SK-MEL-5 (cell line): ENCODE measurements at regions not wholly inside any gene's neighbourhood (a gene's known extent, or its start where the extent isn't known, plus 50 kb on each side); places are given as distances from the start of the nearest gene placed in this dataset.
"Not testable (repeated sequence)": the region's sequence is repeated elsewhere in the genome, so short reads cannot be mapped to it uniquely, and the experiment has no call there.

Source experiments
- DNase-seq: peaks from one replicate; pipeline ENCODE4 v3.0.0-alpha.2; 2016; ENCODE audit warnings: low read depth, low spot score
- in situ Hi-C: cut with HindIII; loops from 2 replicates; pipeline ENCODE4 v1.10.0; 2016; ENCODE audit warnings: low sequenced_read_pairs, high pct_unique_total_duplicates, low pct_unique_long_range_greater_than_20kb

DNA sequence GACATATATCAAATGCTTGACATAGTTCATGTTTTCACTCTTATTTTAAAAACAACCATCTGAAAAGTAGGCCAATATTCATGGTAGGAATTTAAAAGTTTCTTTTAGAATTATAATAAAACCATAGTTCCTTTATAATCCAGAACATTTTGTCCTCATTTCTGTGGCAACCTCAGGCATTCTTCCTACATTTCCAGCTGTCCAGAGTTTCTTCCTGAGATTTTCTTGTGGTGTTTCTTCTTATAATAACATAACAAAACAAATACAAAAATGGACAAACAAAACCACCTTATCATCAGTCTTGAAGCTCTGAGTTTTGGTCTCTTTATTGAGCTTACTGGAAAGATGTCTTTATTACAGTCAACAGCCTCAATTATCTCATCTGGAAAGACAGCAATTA lies 2028.6 kb upstream of the CELF4 start:
- DNase-seq: no peak
- in situ Hi-C loops: no loop called here

DNA sequence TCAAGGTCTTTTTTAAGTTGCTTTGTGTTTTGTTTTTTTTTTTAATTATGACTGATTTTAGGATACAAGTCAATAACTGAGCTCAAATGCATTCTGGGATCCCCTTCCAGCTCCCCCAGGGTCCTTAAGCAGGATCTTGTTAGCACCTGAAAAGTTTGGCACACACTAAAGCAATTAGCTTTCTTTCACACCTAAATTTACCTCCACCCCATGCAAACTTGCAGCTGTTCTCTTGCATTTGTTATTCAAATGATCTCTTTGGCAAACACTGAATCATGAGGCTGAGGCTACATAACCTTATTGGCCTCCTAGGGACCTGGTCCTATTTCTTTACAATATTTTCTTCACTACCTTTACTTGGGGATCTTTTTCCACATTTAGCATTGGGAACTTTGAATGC lies 2026.1 kb upstream of the CELF4 start:
- no peak for DNase-seq
- in situ Hi-C loops: no loop called here

DNA sequence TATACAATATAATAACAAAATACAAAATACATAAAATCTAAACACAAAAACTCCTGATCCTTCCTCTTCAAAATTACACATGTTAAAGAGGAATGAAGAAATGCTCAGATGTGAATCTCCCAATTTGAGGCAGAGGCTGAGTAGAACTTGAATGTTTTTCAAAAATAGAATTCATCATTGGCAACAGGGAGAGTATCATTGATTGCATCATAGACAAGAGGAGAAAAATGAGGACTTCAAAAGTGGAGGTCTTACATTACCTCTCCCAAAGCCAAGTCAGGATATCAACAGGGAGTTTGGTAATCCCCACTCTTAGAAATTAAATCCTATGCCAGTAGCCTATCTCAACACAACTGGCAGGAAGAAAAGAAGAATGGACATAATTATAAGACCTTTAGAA lies 2023.9 kb upstream of the CELF4 start:
- in situ Hi-C loops: no loop called here
- no peak for DNase-seq

DNA sequence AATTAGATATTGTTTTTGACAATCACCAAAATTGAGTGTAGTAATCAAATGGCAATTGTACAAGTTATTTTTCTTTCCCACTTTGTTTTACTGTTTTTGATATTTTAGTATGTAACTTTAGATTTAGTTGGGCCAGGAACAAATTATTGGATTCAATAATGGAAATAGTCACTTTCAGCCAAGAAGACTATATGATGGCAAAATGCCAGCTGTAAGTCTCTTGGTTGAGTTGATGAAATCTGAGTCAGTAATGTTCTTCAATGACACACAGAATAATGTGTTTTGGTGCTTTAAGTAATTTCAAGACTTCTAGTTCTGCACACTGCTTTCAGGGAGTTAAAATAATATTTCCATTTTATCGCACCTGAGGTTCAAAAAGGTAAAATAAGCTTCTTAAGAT lies 2022.0 kb upstream of the CELF4 start:
- in situ Hi-C loops: no loop called here
- no peak for DNase-seq

DNA sequence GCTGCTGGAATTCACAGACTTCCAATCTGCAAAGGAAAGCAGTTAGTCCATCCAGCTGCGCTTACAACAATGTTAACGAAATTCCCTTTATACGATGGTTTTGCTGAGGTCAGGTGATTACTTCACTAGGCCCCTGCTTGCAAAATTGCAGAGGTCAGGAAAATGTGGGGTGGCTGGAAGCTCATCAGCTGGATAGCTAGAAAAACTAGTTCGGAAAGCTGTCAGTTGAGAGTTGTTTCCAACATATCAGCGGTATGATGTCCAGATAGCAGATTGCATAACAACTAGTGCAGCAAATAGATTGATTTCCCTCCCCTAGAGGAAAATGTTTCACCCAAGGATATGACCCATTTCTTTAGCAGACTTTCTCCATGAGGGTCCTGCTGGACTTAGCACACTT lies 2021.1 kb upstream of the CELF4 start:
- in situ Hi-C loops: no loop called here
- no peak for DNase-seq

DNA sequence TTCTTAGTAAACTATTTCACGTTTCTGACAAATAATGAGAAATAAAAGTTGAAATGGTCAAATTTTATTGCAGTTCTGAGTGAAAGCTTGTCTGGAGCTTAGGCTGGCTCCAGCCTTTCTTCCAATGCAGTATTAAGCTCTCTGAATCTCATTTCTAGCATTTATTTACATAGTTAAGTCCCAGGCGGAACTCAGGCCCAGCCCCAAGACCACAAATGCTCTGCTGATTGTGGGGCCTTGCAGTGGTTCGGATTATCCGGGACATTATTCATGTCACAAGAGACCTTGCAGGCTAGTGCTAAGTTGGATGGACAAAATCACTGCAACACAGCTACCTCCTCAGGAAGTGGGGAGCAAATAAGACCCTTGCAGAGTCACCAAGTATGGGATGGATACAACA lies 2009.3 kb upstream of the CELF4 start:
- no peak for DNase-seq
- in situ Hi-C loops: no loop called here

DNA sequence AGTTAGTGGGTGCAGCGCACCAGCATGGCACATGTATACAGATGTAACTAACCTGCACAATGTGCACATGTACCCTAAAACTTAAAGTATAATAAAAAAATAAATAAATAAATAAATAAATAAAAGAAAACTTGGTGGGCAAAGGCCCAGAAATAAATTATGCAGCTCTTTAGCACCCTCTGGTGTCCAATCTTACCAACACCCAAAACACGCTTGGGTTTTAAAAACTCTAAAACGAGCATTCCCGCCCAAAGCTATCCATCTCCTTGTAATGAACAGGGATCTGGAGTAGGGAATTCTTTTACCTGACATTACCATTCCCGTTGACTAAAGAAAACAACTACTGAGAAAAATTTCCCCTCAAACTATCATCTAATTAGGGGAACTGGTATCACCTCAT lies 2005.9 kb upstream of the CELF4 start:
- DNase-seq: peak; percentile 51
- in situ Hi-C loops: no loop called here

DNA sequence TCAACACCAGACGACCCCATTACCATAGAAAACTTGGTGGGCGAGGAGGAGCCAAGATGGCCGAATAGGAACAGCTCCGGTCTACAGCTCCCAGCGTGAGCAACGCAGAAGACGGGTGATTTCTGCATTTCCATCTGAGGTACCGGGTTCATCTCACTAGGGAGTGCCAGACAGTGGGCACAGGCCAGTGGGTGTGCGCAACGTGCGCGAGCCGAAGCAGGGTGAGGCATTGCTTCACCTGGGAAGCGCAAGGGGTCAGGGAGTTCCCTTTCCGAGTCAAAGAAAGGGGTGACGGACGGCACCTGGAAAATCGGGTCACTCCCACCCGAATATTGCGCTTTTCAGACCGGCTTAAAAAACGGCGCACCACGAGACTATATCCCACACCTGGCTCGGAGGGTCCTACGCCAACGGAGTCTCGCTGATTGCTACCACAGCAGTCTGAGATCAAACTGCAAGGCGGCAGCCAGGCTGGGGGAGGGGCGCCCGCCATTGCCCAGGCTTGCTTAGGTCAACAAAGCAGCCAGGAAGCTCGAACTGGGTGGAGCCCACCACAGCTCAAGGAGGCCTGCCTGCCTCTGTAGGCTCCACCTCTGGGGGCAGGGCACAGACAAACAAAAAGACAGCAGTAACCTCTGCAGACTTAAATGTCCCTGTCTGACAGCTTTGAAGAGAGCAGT lies 2000.1 kb upstream of the CELF4 start:
- in situ Hi-C loops, DNase-seq: not testable (repeated sequence)

DNA sequence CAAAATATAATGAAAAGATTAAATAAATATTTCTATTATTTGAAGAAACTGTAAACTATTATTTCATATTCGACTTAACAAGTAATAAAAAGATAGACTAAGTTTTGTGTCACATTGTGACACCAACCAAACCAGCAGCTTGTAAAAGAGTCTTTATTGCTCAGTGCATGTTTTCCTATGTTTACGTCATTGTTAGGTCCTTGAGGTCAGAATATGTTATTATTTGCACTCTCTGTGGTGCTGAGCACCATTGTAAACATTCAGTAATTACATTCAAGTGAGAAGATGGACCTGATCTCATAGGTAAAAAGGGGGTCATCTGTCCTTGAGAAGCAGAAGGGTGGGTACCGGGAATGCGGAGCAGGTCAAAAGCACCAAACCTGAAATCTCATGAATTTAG lies 1999.1 kb upstream of the CELF4 start:
- in situ Hi-C loops: no loop called here
- no peak for DNase-seq

DNA sequence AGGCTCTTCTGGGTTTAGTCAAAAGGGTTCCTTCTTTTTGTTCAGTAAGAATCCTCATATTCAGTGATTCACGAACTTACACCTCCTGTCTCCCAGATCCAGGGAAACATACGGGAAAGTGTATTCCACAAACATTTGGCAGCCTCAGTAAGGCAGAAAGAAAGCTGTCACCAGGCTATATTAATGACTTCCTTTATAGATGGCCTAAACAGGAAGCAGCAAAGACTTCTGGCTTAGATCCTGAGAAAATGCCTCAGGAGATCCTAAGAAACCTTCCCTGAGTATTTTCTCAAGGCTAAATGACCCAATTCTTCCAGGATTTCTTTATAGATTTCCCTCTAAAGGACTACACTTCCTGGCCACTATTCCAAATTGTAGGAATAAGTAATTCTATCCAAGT lies 1995.5 kb upstream of the CELF4 start:
- DNase-seq: no peak
- in situ Hi-C loops: no loop called here

DNA sequence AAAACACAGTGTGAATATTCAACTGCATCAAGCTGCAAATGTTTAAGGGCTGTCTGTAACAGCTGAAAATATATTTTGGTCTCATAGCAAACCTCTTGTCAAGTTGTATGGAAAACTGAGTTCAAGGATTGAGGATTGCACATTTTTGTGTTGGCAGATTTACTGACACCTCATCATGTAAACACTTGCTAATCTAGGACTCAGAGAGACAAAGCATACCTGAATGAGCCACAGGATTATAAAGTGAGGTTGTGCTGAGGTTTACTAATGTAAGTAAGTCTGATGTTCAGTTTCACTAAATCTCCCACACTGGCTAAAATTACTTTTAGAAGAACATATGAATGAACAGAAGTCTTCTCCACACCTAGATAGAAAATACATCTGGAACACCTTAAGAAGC lies 1993.1 kb upstream of the CELF4 start:
- no peak for DNase-seq
- in situ Hi-C loops: no loop called here

DNA sequence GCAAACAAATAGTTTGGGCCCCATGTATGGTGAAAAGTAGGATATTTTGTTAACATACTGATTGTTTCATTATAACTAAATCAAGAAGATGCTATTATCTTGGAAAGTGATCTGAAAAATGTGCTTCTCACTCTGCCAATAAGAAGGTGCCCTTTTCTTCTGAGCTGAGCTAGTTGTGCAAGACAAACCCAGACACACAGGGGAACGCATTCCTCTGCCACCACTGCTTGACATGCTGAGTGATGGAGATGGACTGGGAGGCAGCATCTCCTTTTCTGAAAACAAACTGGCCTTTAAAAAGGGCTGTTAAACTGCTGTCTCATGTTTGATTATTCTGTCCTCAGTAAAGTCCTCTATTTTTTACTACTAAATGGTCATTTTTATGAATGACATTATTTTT lies 1989.9 kb upstream of the CELF4 start:
- in situ Hi-C loops: no loop called here
- no peak for DNase-seq

DNA sequence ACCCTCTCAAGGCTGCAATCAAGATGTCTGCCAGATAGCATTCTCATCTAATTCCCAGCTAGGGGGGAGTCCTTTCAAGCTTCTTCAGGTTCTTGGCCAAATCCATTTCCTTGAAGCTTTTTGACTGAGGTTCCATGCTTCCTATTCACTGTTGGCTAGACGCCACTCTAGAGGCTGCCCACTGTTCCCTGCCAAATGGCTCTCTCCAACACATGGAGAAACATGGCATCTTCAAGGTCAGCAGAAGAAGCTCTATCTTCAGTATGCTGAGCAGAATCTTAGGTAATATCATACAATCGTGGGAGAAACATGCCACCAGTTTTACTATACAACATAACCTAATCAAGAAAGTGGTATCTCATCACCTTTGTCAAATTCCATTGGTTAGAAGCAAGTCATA lies 1985.1 kb upstream of the CELF4 start:
- DNase-seq: no peak
- in situ Hi-C loops: no loop called here

DNA sequence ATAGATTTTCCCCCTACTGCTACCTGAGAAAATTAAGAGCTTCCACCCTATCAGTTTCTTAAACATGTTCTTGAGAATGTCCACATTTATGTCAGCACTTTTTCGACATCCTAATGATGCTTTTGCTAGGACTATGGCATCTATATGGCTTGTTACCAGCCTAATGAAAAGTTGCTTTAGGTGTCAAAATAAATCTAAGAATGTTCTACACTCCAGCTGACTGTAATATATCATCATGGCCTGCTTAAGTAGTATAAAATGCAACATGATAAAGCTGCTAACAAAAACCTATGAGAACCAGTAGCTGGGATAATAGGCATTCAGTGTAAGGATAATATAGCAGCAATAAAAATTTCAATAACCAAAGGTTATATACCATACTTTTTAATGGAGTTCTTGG lies 1983.5 kb upstream of the CELF4 start:
- in situ Hi-C loops: no loop called here
- DNase-seq: no peak

DNA sequence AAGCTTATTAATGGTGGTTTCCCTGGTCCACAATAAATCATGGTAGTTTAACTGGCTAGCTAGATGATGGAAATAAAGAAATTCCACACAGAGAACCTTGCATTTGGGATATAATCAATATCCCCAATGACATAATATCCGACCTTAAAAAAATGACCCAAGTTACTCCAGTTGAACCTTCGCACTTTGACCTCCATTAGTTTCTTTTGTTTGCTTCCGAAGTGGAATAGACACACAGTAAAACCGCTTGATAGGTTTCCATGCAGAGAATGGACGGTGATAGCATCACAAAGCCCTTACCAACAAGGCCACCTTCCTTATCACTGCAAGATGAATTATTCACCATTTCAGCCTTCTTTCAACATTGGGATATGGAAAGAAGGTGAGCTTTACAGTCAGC lies 1966.1 kb upstream of the CELF4 start:
- no peak for DNase-seq
- in situ Hi-C loops: no loop called here

DNA sequence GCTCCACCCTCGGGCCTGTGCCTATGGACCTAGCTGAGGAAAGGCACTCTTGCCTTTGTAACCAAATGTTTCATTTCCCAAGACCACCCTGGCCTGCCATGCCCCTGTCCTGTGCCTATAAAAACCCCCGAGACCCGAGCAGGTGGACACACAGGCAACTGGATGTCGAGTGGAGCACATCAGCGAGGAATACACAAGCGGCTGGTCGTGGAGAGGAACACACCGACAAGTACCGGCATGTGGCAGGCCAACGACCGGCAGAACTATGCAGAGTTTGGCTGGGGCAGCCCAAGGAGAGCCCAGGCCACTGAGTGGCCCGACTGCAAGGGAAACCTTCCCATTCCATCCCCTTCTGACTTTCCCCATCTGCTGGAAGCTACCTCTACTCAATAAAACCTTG lies 1963.8 kb upstream of the CELF4 start:
- DNase-seq: no peak
- in situ Hi-C loops: no loop called here

DNA sequence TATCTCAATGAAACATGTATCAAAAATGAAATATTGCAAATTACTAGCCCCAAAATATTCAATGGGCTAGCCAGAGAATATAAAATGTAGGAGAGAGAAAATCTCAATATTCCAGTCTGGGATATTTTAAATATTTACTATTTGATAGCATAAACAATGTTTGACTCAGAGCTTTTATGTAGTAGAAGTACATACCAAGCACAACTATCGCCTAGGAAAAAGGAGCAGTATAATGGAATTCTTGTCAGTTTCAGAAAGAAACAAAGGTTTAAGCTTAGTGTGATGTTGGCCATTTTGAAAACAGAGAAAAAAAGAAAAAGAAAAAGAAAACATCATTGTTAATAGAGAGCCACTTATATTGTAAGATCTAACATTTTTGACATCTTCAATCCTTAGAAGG lies 1961.9 kb upstream of the CELF4 start:
- no peak for DNase-seq
- in situ Hi-C loops: no loop called here

DNA sequence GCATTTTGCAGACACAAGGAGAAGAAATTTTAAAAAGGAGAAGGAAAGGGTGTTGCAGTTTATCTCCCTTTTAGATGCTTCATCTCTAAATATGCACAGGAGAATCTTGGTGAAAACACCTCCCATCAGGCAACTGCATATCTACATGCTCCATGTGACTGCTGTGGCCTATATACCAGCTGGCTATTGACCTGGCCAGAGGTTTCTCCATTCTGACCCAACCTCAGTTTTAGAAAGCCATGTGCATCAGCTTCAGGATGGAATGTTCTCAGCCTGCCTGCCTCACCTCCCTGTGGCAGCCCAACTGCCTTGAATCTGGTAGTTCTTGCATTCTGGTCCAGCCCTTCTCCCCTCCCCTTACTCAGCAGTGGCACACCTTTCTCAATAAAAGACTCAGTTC lies 1958.8 kb upstream of the CELF4 start:
- in situ Hi-C loops: no loop called here
- DNase-seq: no peak

DNA sequence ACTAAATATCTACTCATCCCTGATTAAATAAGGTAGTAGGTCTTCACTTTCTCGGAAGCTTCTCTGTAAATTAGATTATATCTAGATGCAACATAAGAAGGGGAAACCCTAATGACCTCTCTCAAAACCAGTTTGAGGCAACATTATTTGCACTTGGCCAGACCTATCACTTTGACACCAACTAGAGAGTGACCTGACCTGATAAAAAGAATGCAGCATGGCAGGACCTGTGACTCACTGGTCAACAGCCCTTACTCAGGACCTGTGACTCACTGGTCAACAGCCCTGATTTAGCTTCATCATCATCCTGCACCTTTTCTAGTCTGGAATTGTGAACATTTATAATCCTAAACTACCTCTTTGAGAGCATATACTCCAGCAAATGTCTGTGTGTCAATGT lies 1957.7 kb upstream of the CELF4 start:
- DNase-seq: no peak
- in situ Hi-C loops: no loop called here

DNA sequence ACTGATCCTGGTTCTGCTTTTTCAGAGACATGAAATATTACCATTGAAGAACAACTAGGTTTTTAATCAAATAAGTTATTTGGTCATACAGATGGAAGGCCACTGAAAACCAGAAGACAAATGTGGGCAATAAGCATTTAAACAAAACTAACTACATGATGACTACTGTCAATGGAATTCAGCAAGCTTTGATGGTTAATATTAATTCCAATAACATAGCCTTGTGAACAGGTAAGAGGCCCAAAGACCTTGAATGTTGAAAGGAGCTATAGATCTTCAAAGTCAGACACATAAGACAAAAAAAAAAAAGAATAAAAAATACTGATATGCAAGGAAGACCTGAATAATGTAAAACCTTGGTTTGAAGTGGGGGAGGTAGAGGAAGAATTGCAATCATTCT lies 1955.6 kb upstream of the CELF4 start:
- DNase-seq: no peak
- in situ Hi-C loops: no loop called here
